HPDE6-E6E7 (cell line): ENCODE measurements at regions not wholly inside any gene's neighbourhood (a gene's known extent, or its start where the extent isn't known, plus 50 kb on each side); places are given as distances from the start of the nearest gene placed in this dataset.
A peak's percentile ranks its signal among the peaks of the same experiment; 100 is the strongest.

Experiments
- DNase-seq: peaks from one replicate; pipeline ENCODE4 v3.0.0; 2011; ENCODE audit warnings: missing footprints; ENCODE audit errors: extremely low spot score

DNA sequence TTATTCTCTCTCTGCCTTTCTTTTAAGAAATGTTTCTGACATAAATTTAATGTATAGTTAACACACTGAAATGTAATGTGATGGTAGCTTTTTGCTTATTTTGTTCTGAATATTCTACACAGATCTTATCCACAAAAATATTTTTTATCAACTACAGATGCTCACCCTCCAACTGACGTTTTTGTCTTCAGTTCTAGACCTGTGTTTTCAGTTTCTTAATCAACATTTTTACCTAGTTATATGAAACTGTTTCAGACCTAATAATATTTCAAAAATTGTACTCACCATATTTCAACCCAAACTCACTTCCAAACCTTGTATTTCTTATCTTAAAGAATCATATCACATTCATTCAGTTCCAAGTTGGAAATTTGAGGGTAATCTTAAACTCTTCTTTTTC lies 452.8 kb downstream of the RFPL4B start:
- DNase-seq, result no peak

DNA sequence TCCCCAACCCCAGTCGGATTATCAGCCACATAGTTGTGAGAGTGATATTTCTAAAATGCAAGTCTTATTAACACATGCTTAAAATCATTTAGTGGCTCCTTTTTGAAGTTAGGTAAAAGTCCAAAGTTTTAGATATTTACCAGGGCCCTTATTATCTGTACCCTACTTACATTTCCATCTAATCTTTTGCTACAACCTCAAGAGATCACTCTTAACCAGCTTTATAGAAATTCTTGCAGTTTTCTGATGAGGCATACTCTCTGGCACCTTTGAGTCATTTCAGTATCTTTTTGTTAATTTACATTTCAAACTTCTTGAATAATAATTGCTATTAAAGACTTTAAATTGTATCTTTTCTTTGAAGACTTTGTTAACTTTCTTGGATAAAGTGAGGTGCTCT lies 453.3 kb downstream of the RFPL4B start:
- DNase-seq, result no peak

DNA sequence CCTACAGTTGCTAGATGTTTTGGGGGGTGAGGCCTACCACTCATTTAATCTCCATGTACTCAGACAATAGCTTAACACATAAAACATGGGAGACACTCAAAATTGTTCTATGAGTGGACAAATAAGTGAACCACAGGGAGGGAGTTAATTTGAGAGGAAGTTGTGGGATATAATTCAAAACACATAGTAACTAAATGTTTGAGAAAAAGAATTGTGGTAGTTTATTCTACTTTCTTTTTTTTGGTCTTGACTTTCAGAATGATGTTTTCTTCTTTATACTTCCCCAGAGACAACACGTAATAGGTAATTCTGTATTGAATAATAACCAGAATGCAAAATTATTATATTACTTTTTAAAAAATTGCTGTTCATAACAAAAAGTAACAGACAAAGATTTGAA lies 453.8 kb downstream of the RFPL4B start:
- DNase-seq, result no peak

DNA sequence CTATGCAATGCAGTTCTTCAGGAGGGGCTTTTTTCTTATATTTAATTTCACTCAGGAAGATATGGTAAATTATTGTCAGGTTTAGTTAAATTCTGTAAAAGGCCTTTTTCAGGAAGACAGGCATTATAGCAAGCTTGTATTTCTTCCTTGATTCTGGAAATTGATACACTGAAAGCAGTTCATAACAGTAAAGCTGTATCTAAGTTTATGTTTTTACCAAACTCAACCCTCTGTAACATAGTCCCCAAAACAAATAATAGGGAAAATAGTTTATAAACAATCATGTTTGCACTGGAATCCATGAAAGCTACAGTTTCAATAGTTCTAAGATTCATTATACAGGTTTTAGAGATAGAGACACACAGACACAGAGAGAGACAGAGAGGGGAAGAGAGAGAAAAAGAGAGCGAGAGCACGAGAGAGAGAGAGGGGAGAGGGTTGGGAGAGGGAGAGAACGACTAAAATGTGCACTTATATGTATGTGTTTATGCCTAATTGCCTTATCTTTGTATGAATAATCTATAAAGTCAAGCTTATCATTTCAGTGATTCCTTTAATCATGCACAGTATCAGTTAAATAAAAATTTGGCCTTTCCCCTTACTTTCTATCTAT lies 454.4 kb downstream of the RFPL4B start:
- no peak for DNase-seq

DNA sequence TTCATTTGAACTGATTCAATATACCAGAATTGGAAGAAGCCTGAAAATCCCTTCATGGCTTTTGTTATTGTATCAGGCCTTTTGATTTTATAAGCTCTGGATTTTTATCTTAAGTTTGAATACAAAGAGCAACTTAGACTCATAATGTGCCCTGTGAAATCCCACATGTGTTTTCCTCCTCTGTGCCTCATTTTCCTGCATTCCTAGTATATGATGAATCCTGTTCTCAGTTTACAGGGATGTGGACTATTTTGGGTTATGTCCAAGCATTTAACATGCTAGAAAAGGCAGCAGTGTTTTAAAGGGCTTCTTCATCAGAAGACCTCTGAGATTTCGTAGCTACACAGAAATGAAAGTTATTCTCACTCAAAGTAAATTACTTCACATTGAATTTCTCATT lies 455.0 kb downstream of the RFPL4B start:
- DNase-seq, result no peak

DNA sequence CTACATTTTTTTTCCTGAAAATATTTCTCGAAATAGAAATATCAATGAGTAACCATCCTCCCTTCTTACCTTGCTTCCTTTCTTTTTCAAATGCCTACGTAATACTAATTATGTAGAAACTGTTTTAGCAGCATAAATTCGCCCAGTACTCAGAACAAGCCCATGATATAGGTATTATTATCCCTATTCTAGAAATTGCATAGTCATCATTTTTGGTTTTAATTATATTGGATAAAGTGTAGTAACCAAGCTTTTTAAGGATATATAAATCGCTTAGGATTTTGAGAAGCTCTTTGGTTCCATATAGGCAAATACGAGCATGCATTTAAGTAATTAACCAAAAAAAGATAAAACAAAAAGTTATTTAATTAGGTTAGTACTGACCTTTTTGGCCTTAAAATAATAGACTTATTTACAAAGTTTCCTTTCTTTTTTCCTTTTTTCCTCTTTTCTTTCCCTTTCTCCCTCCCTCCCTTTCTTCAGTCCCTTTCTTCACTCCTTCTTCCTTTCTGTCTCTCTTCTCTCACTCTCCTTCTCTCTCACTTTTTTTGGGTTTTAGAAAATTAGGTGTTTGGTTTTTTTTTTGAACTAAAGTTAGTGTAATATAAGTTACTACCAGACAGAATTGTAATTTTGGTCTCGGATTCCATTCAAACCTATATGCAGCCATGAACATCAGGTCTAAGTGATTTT lies 457.7 kb downstream of the RFPL4B start:
- DNase-seq, result no peak

DNA sequence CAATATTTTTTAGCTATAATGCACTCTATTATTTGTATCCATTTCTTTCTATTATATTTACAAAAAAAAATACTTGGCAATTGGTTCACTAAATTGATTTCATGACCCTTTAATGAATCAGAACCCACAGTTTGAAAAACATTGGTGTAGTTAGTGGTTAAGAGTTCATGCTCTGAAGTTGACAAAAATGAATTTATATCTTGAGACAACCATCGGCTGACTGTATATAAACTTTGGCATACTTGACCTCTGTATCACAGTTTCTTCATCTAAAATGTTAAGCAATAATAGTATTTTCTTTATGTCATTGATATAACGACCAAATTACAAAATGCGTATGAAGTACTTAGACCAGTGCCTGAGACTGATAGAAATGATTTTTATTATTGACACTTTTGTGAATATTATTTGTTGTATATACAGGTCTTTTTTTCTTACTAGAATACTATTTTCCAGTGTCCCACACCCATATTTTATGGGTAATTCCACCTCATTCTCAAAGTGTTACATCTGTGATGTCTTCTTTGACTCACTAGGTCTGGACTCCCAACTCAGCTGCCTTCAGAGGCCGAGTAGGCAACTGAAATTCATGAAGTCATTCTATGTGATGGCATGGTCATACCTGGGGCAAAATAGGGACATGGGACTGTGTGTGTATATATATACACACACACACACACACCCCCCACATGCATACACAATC lies 459.2 kb downstream of the RFPL4B start:
- no peak for DNase-seq

DNA sequence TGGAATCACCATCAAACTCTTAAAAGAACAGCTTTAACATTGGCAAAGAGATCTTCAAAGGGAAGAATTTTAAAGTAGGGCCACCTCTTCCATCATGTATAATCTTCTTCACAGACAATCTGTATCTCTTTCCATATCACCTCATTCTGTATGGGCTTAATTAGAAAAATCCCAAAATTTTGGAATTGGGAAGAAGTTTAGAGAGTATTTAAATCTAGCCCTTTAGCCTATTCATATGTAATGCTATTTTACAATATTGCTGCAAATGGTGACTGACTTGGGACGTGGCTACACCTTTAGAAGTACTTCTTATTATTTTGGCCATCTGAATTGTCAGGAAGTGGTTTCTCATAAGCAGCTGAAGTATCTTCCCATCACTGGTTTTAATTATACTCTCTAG lies 474.3 kb downstream of the RFPL4B start:
- DNase-seq, result no peak

DNA sequence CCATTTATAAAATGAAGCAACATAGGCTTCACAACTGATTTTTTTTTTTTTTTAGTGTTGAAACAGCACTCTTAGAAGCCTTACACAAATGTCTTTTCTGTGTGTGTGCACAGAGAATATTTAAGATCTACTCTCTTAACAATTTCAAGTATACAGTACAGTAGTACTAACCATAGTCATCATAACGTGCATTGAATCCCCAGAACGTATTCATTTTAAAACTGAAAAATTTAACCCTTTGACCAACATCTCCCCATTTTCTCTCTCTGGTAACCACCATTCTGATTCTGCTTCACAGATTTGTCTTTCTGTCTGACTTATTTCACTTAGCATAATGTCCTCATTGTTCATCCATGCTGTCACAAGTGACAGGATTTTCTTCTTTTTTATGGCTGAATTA lies 475.6 kb downstream of the RFPL4B start:
- no peak for DNase-seq

DNA sequence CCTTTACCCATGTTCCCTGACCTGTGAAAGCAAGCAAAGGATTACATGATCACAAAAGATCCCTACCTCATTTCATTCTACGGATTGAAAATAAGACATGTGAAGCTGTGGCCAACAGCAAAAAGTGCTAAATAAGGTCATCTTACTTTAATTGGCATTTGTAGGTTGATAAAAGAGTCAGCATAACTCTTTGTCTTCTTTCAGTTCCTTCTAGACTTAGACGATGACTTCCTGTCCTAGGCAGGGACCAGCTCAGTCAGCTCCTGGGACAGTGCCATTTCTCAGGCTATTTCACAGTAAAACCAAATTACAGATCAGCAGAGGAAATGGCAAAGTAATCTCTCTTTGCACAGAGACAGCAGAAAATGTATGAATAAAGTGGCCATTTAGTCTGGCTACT lies 480.7 kb downstream of the RFPL4B start:
- DNase-seq, result no peak

DNA sequence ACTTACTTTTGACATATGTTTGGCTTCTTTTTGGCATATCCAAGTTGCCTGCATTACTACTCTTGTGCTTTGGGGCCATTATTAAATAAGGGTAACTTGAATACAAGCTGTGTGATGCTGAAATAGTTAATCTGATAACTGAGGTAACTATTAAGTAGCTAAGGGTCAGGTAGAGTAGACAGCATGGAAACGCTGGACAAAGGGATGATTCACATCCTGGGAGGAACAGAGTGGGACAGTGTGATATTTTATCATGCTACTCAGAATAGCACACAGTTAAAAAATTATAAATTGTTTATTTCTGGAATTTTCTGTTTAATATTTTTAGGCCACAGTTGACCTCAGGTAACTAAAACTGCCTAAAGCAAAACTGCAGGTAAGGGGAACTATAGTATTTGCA lies 483.9 kb downstream of the RFPL4B start:
- no peak for DNase-seq

DNA sequence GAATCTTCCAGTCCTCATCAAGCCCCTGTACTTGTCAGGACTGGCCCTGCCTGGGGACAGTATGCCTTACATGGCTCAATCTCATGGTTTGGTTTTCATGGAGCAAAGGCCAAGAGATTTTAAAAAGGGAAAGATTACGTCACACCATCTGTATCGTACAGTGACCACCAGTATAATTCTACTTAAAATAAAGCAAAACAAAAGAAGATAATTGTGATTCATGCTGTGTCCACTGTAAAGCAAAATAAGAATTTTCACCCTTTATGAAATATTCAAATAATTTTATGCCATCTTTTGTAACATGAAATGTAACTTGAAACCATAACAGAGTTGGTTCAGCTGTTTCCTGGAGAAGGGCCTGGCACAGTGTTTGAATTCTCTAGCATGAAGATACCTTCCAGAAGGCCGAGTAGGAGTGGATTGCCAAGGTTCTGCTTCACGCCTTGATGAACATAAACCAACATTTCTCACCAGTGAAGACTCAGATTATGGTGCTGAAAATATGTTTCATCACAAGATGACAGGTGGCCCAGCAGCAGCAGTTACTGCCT lies 486.5 kb downstream of the RFPL4B start:
- DNase-seq, result no peak

DNA sequence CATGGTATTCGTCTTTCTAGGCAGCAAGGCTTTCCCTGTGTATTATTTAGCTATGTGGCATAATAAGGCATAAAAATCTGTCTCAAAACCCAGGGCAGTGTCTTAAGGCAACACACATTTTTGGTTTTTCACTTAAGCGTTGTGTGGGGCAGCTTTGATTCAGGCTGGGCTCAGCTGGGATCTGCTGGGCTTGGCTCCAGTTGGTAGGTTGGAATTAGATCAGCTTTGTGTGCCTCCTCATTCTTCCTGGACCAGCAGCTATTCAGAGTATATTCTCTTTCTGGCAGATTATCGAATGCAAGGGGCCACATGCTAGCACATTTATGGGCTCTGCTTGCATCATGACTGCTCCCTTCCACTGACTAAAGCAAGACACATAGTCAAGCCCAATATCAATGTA lies 487.9 kb downstream of the RFPL4B start:
- DNase-seq, result no peak

DNA sequence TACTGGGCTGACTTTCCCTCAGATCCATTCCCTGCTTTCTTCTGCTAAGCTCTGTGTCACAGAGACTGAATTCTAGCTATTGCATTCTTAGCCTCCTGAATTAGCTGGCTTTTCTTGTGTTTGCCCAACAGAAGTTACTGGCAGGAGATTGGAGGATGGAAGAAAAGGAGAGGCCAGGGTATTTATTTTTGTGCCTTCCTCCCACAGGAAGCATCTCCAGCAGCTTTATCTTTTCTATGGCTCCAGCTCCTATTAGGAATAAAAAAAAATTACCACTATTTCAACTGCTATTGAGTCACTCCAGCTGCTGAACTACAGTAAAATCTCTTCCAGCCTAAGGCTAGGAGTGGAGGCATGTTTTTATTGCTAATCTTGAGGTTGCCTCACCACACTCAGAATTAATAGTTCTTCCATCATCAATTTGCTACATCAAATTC lies 492.4 kb downstream of the RFPL4B start:
- peak; percentile 1 for DNase-seq

DNA sequence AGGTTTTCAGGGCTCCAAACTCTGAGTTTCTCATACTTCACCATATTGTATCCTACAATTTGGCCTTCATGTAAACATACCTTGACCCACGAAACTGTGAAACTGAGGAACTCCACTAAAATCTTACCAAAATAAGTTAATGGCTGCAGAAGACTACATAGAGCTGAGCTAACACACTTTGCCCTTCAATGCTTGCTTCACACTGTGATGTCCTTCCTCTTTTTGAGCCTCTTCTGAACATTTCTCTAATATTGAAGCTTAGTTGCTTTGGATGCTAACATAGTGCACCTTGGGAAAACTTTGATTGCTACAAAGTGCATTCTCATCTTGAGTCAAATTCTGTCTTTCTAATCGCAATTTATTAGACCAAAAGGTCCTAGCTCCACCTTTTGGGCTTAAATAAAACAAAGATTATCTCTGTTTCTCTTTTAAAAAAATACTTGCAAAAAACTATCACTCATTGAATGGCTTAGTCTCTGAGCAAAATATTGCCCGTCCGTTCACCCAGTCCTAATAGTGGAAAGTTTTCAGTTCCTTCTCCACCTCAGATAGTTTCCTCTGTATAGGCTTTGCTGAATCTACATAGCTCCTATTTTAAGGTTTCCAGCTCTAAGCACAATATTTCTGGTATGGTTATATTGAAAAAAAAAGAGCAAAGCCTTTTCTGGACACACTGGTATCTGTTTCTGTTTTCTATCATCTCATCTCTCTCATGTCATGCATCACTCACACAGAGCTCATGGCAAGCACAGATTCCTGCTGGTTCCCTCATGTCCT lies 494.6 kb downstream of the RFPL4B start:
- no peak for DNase-seq

DNA sequence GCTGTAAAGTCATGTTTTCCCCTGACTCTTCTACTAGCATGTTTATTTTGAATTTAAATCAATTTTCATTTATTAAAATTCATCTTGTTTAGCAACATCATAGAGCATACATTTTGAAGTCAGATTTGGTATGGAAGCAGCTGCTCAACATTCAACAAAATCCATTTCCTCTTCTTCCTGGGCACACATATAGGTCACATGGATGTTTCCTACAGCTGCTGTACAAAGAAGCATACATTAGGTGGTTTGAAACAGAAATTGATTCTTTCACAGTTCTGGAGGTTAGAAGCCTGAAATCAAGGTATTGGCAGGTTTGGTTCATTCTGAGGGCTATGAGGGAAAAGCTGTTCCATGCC lies 495.2 kb downstream of the RFPL4B start:
- no peak for DNase-seq

DNA sequence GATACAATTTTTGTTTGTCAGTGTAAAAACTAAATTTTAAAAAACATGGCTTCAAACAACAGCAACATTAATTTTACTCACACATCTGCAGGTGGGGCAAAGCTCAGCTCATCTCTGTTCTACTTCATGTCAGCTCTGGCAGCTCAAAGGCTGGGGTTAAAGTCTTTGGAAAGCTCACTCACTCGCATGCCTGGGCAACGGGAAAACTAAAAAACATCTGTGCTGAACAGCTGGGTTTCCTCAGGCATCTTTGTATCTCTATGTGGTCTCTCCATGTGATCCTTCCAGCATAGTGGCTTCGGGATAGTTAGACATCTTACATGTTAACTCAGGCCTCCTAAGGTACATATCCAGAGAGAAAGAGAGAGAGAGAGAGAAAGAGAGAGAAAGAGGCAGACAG lies 499.6 kb downstream of the RFPL4B start:
- DNase-seq, result no peak

DNA sequence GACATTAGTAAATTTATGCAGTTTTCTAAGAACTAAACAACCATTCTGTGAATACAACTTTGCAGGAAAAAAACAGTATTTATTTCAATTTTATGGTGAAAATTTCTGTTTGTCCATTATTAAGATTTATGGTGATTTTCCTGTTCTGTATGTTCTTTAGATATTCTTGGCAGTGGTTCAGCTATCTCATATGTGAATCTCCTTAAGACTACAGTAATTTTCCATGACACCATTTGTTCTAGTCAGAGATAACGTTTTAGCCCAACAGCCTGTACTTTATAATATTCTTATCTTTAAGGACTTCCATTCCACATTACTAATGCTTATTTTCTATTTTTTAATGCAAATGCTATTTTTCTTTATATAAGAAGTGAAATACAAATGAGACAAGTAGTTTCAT lies 504.0 kb downstream of the RFPL4B start:
- no peak for DNase-seq

DNA sequence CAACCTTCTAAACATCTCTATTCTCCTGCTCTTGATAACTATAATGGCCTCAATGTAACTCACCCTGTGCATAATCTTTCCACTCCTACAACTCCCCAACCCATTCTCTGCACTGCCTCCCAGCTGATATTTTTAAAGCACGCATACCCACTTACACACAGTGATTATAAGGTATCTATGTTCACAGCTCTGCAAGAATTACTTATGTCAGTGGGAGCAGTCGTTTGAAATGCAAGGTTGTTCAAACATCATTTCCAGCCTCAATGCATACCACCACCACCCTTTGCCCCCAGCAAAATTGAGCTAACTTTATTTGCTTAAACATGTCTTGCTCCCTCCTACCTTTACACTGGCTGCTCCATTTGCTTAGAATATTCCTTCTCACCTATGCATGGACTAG lies 506.0 kb downstream of the RFPL4B start:
- no peak for DNase-seq

DNA sequence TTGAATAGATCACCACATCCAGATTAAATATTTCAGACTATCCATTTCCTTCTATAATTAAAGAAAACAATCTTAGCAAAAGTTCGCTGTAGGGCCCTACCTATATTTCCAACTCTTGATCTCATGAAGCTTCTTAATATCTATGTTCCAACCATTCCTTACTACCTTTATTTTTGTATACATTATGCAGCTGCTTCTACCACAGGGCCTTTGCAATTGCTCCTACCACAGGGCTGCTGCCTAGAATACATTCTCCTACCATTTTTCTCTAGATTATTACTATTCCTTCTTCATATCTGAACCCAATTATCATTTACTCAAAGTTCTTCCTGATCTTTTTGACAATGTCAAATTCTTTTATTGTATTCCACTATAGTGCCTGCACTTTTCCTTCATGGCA lies 516.6 kb downstream of the RFPL4B start:
- DNase-seq, result no peak

DNA sequence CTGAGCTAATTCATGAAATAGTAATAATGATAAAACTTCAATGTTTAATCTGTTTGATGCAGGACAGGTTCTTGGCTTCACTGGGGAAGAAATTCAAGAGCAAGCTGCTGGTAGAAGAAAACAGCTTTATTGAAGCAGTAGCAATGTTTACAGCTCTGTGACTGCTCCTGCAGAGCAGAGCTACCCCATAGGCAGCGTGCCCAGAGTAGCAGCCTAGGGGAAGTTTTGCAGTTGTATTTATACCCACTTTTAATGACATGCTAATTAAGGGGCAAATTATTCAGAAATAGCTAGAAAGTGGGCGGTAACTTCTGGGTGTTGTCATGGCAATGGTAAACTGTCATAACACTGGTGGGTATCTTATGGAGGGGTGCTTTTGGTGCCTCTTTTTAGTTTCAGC lies 518.0 kb downstream of the RFPL4B start:
- no peak for DNase-seq

DNA sequence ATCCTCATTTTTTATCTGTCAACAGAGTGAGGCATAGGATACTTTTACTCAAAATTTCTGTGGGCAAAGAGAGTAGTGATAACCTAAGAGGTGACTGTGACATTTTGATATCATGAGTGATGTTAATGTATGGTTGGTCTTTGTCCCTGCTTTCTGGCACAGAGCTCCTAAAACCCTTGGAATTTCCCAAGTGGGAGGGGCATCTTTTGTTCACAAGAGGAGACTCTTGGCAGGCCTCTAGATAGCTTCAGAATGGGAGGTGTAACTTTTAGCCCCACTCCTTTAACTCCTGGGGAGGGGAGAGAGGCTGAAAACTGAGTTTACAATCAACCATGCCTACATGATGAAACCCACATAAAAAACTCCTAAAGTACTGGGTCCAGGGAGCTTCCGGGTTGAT lies 527.8 kb downstream of the RFPL4B start:
- no peak for DNase-seq
